ENCODE measurements at regions not wholly inside any gene's neighbourhood (a gene's known extent, or its start where the extent isn't known, plus 50 kb on each side); places are given as distances from the start of the nearest gene placed in this dataset.

DNA sequence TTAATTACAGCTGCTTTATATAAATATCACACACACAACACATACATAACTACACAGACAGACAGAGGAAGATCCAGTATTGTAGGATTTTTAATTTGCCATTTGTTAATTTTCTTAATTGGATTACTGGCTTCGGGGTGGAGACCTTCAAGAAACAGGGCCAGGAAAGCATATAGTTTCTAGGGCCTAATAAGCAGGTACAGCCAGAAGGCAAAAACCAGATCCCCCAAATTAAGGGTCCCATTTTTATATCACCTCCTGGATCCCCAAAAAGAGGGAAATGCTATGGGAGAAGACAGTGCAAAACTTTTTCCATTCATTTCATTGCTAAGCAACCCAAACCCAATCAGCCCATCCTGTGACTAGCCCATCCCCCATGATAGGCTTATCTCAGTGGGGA lies 373.3 kb upstream of the FAM174A start:
- DNase-seq = no peak
- Mint-ChIP-seq H3K4me3 (no peak overlapping the region), H3K9me3 (peaks cover 0 to 8% (median 4%) of the 10 kb centered on the region in 7 donors), H3K4me1 (no peaks in the 10 kb centered on the region), H3K27me3 (ENCODE audit: low read depth in 3 of 3) (no peaks in the 10 kb centered on the region), H3K36me3 (no peaks in the 10 kb centered on the region), H3K27ac (no peak overlapping the region)
- no CpG with 5 or more reads among the region's 1 CpG for WGBS (ENCODE audit: insufficient coverage)
- H3K79me2 ChIP-seq (ENCODE audit: insufficient read depth, low read length) = no peaks in the 10 kb centered on the region
- H3K27me3 ChIP-seq (ENCODE audit: control insufficient read depth in 2 of 2, insufficient read depth in 2 of 2, low read length in 2 of 2) = no peaks in the 10 kb centered on the region
- no peak overlapping the region for H2AFZ ChIP-seq (ENCODE audit: insufficient read depth, low read depth, low read length, poor library complexity, severe bottlenecking)
- no peaks in the 10 kb centered on the region for H4K20me1 ChIP-seq (ENCODE audit: insufficient read depth, low read length)
- no peak overlapping the region for H3K9ac ChIP-seq (ENCODE audit: insufficient read depth, low read length, poor library complexity, severe bottlenecking)
- TF ChIP-seq, protein P1, sequence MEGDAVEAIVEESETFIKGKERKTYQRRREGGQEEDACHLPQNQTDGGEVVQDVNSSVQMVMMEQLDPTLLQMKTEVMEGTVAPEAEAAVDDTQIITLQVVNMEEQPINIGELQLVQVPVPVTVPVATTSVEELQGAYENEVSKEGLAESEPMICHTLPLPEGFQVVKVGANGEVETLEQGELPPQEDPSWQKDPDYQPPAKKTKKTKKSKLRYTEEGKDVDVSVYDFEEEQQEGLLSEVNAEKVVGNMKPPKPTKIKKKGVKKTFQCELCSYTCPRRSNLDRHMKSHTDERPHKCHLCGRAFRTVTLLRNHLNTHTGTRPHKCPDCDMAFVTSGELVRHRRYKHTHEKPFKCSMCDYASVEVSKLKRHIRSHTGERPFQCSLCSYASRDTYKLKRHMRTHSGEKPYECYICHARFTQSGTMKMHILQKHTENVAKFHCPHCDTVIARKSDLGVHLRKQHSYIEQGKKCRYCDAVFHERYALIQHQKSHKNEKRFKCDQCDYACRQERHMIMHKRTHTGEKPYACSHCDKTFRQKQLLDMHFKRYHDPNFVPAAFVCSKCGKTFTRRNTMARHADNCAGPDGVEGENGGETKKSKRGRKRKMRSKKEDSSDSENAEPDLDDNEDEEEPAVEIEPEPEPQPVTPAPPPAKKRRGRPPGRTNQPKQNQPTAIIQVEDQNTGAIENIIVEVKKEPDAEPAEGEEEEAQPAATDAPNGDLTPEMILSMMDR (IDR thresholded peaks at IDR 0.05) = no peak
- H3K36me3 ChIP-seq (replicated peaks in 1 of 2; ENCODE audit: control insufficient read depth in 1 of 2, insufficient read depth in 2 of 2, low read length in 2 of 2) = no peaks in the 10 kb centered on the region
- peaks cover 4 to 14% of the 10 kb centered on the region in 2 donors for H3K9me3 ChIP-seq (replicated peaks in 1 of 2; ENCODE audit: control insufficient read depth in 1 of 2, insufficient read depth in 1 of 2, low read length in 2 of 2)
- no peak overlapping the region for H3K4me2 ChIP-seq (replicated peaks; ENCODE audit: extremely low read depth, low read length, poor library complexity, severe bottlenecking)
- intact Hi-C loops (cut with micrococcal nuclease) = no loop called here
- H3K27ac ChIP-seq (ENCODE audit: low read depth in 1 of 2, low read length in 2 of 2) = no peak overlapping the region
- H3K4me3 ChIP-seq (replicated peaks in 1 of 3; ENCODE audit: low read depth in 2 of 3, low read length in 3 of 3) = no peak overlapping the region
- no peaks in the 10 kb centered on the region for H3K4me1 ChIP-seq (ENCODE audit: control insufficient read depth in 1 of 2, insufficient read depth in 2 of 2, low read length in 2 of 2)

- Histone ChIP-seq H4K20me1 (ENCODE audit: insufficient read depth, low read length) (no peaks in the 10 kb centered on the region), H3K36me3 (replicated peaks in 1 of 2; ENCODE audit: control insufficient read depth in 1 of 2, insufficient read depth in 2 of 2, low read length in 2 of 2) (no peaks in the 10 kb centered on the region), H2AFZ (ENCODE audit: insufficient read depth, low read depth, low read length, poor library complexity, severe bottlenecking) (no peak overlapping the region), H3K9ac (ENCODE audit: insufficient read depth, low read length, poor library complexity, severe bottlenecking) (no peak overlapping the region), H3K9me3 (replicated peaks in 1 of 2; ENCODE audit: control insufficient read depth in 1 of 2, insufficient read depth in 1 of 2, low read length in 2 of 2) (peaks cover 3 to 7% of the 10 kb centered on the region in 2 donors), H3K79me2 (ENCODE audit: insufficient read depth, low read length) (no peaks in the 10 kb centered on the region), H3K4me2 (replicated peaks; ENCODE audit: extremely low read depth, low read length, poor library complexity, severe bottlenecking) (no peak overlapping the region), H3K4me3 (replicated peaks in 1 of 3; ENCODE audit: low read depth in 2 of 3, low read length in 3 of 3) (no peak overlapping the region), H3K4me1 (ENCODE audit: control insufficient read depth in 1 of 2, insufficient read depth in 2 of 2, low read length in 2 of 2) (no peaks in the 10 kb centered on the region), H3K27ac (ENCODE audit: low read depth in 1 of 2, low read length in 2 of 2) (no peak overlapping the region), H3K27me3 (ENCODE audit: control insufficient read depth in 2 of 2, insufficient read depth in 2 of 2, low read length in 2 of 2) (no peaks in the 10 kb centered on the region)
- Mint-ChIP-seq H3K4me3 (no peak overlapping the region), H3K27me3 (ENCODE audit: low read depth in 3 of 3) (no peaks in the 10 kb centered on the region), H3K27ac (no peak overlapping the region), H3K9me3 (peaks cover 0 to 11% (median 3%) of the 10 kb centered on the region in 7 donors), H3K36me3 (no peaks in the 10 kb centered on the region), H3K4me1 (no peaks in the 10 kb centered on the region)
- intact Hi-C loops (cut with micrococcal nuclease) = no loop called here
- no CpG with 5 or more reads among the region's 1 CpG for WGBS (ENCODE audit: insufficient coverage)
- TF ChIP-seq, protein P1 (IDR thresholded peaks at IDR 0.05) = no peak
- no peak for DNase-seq
Measured at GRCh38 chr5:100157066-100157465, 378.1 kb upstream of the FAM174A start.
